Thyroid gland (tissue), 4 donors: ENCODE measurements at regions not wholly inside any gene's neighbourhood (a gene's known extent, or its start where the extent isn't known, plus 50 kb on each side); places are given as distances from the start of the nearest gene placed in this dataset.

Experiments used
- POLR2A ChIP-seq, 2 donors: fragments of 450-650 bp; IDR thresholded peaks; one replicate each; pipeline ENCODE4 v1.6.1; 2017; ENCODE audit warnings: antibody characterized with exemption in 2 of 2, mild to moderate bottlenecking in 2 of 2, moderate library complexity in 1 of 2
- TF ChIP-seq, protein P1 (sequence below), 6 experiments: fragments of 200-600 bp in 3 of 6; fragments of 450-650 bp in 3 of 6; sonication (generic) in 3 of 6; IDR thresholded peaks; one replicate each; pipeline ENCODE4 v1.5.1; 2016 to 2019; ENCODE audit warnings: antibody characterized with exemption in 6 of 6, mild to moderate bottlenecking in 2 of 6, inconsistent platforms in 1 of 6, moderate library complexity in 1 of 6

DNA sequence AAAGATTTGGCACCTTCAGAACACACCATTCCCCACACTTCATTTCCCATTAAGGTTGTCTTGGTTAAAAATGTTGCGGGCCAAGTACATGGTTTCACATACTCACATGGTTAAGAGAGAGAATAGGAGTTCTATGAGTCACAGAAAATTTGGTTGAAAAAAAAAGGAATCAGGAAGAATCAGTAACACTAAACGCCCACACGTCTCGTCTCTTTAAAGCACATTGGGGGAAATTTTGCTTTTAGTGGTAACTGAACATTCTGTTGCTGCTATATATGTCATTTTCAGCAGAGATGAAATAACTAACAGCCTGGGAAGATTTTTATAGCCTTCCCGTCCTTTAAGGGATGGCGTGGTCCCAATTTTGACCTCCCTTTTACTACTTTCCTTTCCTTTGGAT lies 132.9 kb upstream of the ERG start:
- no peak for TF ChIP-seq POLR2A (IDR thresholded peaks at IDR 0.05)
- TF ChIP-seq, protein P1, sequence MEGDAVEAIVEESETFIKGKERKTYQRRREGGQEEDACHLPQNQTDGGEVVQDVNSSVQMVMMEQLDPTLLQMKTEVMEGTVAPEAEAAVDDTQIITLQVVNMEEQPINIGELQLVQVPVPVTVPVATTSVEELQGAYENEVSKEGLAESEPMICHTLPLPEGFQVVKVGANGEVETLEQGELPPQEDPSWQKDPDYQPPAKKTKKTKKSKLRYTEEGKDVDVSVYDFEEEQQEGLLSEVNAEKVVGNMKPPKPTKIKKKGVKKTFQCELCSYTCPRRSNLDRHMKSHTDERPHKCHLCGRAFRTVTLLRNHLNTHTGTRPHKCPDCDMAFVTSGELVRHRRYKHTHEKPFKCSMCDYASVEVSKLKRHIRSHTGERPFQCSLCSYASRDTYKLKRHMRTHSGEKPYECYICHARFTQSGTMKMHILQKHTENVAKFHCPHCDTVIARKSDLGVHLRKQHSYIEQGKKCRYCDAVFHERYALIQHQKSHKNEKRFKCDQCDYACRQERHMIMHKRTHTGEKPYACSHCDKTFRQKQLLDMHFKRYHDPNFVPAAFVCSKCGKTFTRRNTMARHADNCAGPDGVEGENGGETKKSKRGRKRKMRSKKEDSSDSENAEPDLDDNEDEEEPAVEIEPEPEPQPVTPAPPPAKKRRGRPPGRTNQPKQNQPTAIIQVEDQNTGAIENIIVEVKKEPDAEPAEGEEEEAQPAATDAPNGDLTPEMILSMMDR (IDR thresholded peaks at IDR 0.05) = no peak
